ENCODE measurements at regions not wholly inside any gene's neighbourhood (a gene's known extent, or its start where the extent isn't known, plus 50 kb on each side); places are given as distances from the start of the nearest gene placed in this dataset.

DNA sequence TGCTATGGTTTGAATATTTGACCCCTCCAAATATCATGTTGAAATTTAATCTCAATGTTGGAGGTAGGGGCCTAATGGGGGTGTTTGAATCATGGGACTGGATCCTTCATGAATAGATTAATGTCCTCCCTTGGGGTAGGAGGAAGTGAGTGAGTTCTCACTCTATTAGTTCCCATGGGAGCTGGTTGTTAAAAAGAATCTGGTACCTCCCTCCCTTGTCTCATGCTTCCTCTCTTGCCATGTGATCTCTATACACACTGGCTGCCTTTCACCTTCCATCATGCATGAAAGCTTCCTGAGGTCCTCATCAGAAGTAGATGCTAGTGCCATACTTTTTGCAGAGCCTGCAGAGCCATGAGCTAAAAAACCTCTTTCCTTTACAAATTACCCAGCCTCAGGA is 177.7 kb upstream of the MCTP2 start:
- TF ChIP-seq CTCF (conservative IDR thresholded peaks at IDR 0.05), result no peak
- no peak for TF ChIP-seq ZFX (IDR thresholded peaks at IDR 0.05)

Measured in C4-2B (cell line).